ENCODE measurements at regions not wholly inside any gene's neighbourhood (a gene's known extent, or its start where the extent isn't known, plus 50 kb on each side); places are given as distances from the start of the nearest gene placed in this dataset.

GRCh38 chr10:3651969-3652653 lies 132.9 kb downstream of the KLF6 start:
- H3K36me3 ChIP-seq (ENCODE audit: insufficient read depth, low read length) = no peaks in the 10 kb centered on the region

GRCh38 chr10:3648576-3648975 lies 136.4 kb downstream of the KLF6 start:
- no peaks in the 10 kb centered on the region for H3K9me3 ChIP-seq (ENCODE audit: low read depth, low read length)
- DNase-seq (ENCODE audit: low read depth, low spot score) = no peak
- no peak overlapping the region for H3K9ac ChIP-seq (ENCODE audit: insufficient read length)
- no peak overlapping the region for H3K4me3 ChIP-seq
- no peak overlapping the region for H3K27ac ChIP-seq
- TF ChIP-seq FOXP2 (optimal IDR thresholded peaks at IDR 0.05; ENCODE audit: control extremely low read depth, extremely low read length, insufficient read depth) = no peak
- no peak for TF ChIP-seq POLR2AphosphoS5 (IDR thresholded peaks at IDR 0.05; ENCODE audit: borderline replicate concordance, low read depth, low read length)
- TF ChIP-seq EZH2 (IDR thresholded peaks at IDR 0.05) = no peak
- no peaks in the 10 kb centered on the region for H3K36me3 ChIP-seq (ENCODE audit: insufficient read depth, low read length)

More at GRCh38 chr10:3651969-3652653, 132.9 kb downstream of the KLF6 start:
- H3K4me3 ChIP-seq = no peak overlapping the region
- TF ChIP-seq EZH2 (IDR thresholded peaks at IDR 0.05) = no peak
- H3K27ac ChIP-seq = no peak overlapping the region
- no peak for DNase-seq (ENCODE audit: low read depth, low spot score)
- H3K9me3 ChIP-seq (ENCODE audit: low read depth, low read length) = no peaks in the 10 kb centered on the region
- no peak overlapping the region for H3K9ac ChIP-seq (ENCODE audit: insufficient read length)

GRCh38 chr10:3648170-3648569 lies 136.8 kb downstream of the KLF6 start:
- no peak for DNase-seq (ENCODE audit: low read depth, low spot score)
- no peaks in the 10 kb centered on the region for H3K36me3 ChIP-seq (ENCODE audit: insufficient read depth, low read length)
- no peak overlapping the region for H3K9ac ChIP-seq (ENCODE audit: insufficient read length)
- H3K4me3 ChIP-seq = no peak overlapping the region
- no peak overlapping the region for H3K27ac ChIP-seq
- H3K9me3 ChIP-seq (ENCODE audit: low read depth, low read length) = no peaks in the 10 kb centered on the region
- TF ChIP-seq POLR2AphosphoS5 (IDR thresholded peaks at IDR 0.05; ENCODE audit: borderline replicate concordance, low read depth, low read length) (no peak), EZH2 (IDR thresholded peaks at IDR 0.05) (no peak), FOXP2 (optimal IDR thresholded peaks at IDR 0.05; ENCODE audit: control extremely low read depth, extremely low read length, insufficient read depth) (no peak)

DNA sequence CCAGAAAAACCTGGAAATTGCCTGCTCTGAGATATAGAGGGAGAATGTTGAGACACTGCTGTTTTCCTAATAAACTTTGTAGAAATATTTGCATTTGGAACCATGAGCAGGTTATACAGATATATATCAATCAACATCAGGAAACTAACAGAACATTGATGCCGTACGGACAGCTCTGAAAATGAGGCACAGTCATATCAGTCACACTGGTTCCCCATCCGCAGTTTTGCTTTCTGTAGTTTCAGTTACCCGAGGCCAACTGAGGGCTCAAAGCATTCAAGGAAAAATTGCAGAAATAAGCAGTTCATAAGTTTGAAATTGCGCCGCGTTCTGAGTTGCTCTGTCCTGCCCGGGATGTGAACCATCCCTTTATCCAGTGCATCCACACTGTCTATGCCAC lies 137.9 kb downstream of the KLF6 start:
- Histone ChIP-seq H3K36me3 (ENCODE audit: insufficient read depth, low read length) (no peaks in the 10 kb centered on the region), H3K4me3 (no peak overlapping the region), H3K9ac (ENCODE audit: insufficient read length) (no peak overlapping the region), H3K27ac (no peak overlapping the region), H3K9me3 (ENCODE audit: low read depth, low read length) (no peaks in the 10 kb centered on the region)
- TF ChIP-seq POLR2AphosphoS5 (IDR thresholded peaks at IDR 0.05; ENCODE audit: borderline replicate concordance, low read depth, low read length) (no peak), EZH2 (IDR thresholded peaks at IDR 0.05) (no peak), FOXP2 (optimal IDR thresholded peaks at IDR 0.05; ENCODE audit: control extremely low read depth, extremely low read length, insufficient read depth) (no peak)
- DNase-seq (ENCODE audit: low read depth, low spot score) = no peak

- no peaks in the 10 kb centered on the region for H3K36me3 ChIP-seq (ENCODE audit: insufficient read depth, low read length)
- TF ChIP-seq EZH2 (IDR thresholded peaks at IDR 0.05) (no peak), FOXP2 (optimal IDR thresholded peaks at IDR 0.05; ENCODE audit: control extremely low read depth, extremely low read length, insufficient read depth) (no peak), POLR2AphosphoS5 (IDR thresholded peaks at IDR 0.05; ENCODE audit: borderline replicate concordance, low read depth, low read length) (no peak)
- no peak overlapping the region for H3K4me3 ChIP-seq
These were observed 139.6 kb downstream of the KLF6 start for GRCh38 chr10:3645406-3645805.

GRCh38 chr10:3640816-3641215 lies 144.2 kb downstream of the KLF6 start:
- H3K36me3 ChIP-seq (ENCODE audit: insufficient read depth, low read length) = no peaks in the 10 kb centered on the region

More at GRCh38 chr10:3645406-3645805, 139.6 kb downstream of the KLF6 start:
- Histone ChIP-seq H3K9me3 (ENCODE audit: low read depth, low read length) (no peaks in the 10 kb centered on the region), H3K9ac (ENCODE audit: insufficient read length) (no peak overlapping the region), H3K27ac (no peak overlapping the region)
- DNase-seq (ENCODE audit: low read depth, low spot score) = no peak

DNA sequence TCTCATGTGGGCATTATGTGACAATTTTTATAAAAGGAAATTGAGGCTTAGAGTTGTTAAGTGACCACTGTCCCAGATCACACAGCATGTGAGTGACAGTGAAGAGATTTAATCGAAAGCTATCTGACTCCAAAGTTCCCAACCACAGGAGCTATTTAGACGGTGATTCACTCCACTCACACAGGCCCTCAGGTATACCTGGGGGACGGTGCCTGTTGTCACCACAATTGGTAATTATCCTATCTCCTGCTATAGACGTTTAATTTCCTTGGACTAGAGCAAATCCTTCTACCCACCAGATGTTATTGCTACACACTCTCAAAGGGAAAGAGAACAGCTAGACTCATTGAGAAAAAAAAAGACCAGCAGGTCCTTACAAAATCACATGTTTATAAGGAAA lies 145.5 kb downstream of the KLF6 start:
- no peaks in the 10 kb centered on the region for H3K36me3 ChIP-seq (ENCODE audit: insufficient read depth, low read length)
- no peak for DNase-seq (ENCODE audit: low read depth, low spot score)
- TF ChIP-seq FOXP2 (optimal IDR thresholded peaks at IDR 0.05; ENCODE audit: control extremely low read depth, extremely low read length, insufficient read depth) = no peak
- no peak for TF ChIP-seq POLR2AphosphoS5 (IDR thresholded peaks at IDR 0.05; ENCODE audit: borderline replicate concordance, low read depth, low read length)
- TF ChIP-seq EZH2 (IDR thresholded peaks at IDR 0.05) = no peak
- no peak overlapping the region for H3K4me3 ChIP-seq
- H3K9me3 ChIP-seq (ENCODE audit: low read depth, low read length) = no peaks in the 10 kb centered on the region
- no peak overlapping the region for H3K9ac ChIP-seq (ENCODE audit: insufficient read length)
- H3K27ac ChIP-seq = no peak overlapping the region

More at GRCh38 chr10:3640816-3641215, 144.2 kb downstream of the KLF6 start:
- no peak overlapping the region for H3K27ac ChIP-seq
- no peaks in the 10 kb centered on the region for H3K9me3 ChIP-seq (ENCODE audit: low read depth, low read length)
- H3K4me3 ChIP-seq = no peak overlapping the region
- no peak for DNase-seq (ENCODE audit: low read depth, low spot score)
- TF ChIP-seq FOXP2 (optimal IDR thresholded peaks at IDR 0.05; ENCODE audit: control extremely low read depth, extremely low read length, insufficient read depth) (no peak), EZH2 (IDR thresholded peaks at IDR 0.05) (no peak), POLR2AphosphoS5 (IDR thresholded peaks at IDR 0.05; ENCODE audit: borderline replicate concordance, low read depth, low read length) (no peak)
- no peak overlapping the region for H3K9ac ChIP-seq (ENCODE audit: insufficient read length)

GRCh38 chr10:3636356-3637181 lies 148.4 kb downstream of the KLF6 start:
- no peak overlapping the region for H3K27ac ChIP-seq
- no peak overlapping the region for H3K4me3 ChIP-seq

More at GRCh38 chr10:3636356-3637181, 148.4 kb downstream of the KLF6 start:
- no peak for TF ChIP-seq FOXP2 (optimal IDR thresholded peaks at IDR 0.05; ENCODE audit: control extremely low read depth, extremely low read length, insufficient read depth)
- no peak for TF ChIP-seq EZH2 (IDR thresholded peaks at IDR 0.05)
- no peak for TF ChIP-seq POLR2AphosphoS5 (IDR thresholded peaks at IDR 0.05; ENCODE audit: borderline replicate concordance, low read depth, low read length)
- Histone ChIP-seq H3K36me3 (ENCODE audit: insufficient read depth, low read length) (no peaks in the 10 kb centered on the region), H3K9ac (ENCODE audit: insufficient read length) (no peak overlapping the region), H3K9me3 (ENCODE audit: low read depth, low read length) (no peaks in the 10 kb centered on the region)
- DNase-seq (ENCODE audit: low read depth, low spot score) = no peak
